GM21529 (cell line): ENCODE measurements at regions not wholly inside any gene's neighbourhood (a gene's known extent, or its start where the extent isn't known, plus 50 kb on each side); places are given as distances from the start of the nearest gene placed in this dataset.
"Not testable (repeated sequence)": the region's sequence is repeated elsewhere in the genome, so short reads cannot be mapped to it uniquely, and the experiment has no call there.

Experiments used
- ATAC-seq: cut with Tn5 transposase; IDR thresholded peaks from one replicate; pipeline ENCODE4 v1.9.1; 2021; ENCODE audit not compliant: unreplicated experiment

- no peak for ATAC-seq
Measured at GRCh38 chr7:149606826-149607225, 109.2 kb upstream of the ZNF746 start.

- no peak for ATAC-seq
Measured at GRCh38 chr7:149605696-149606095, 108.1 kb upstream of the ZNF746 start.

- ATAC-seq, result no peak
Measured at GRCh38 chr7:149604521-149604920, 106.9 kb upstream of the ZNF746 start.

- peak; percentile 95 for ATAC-seq
Measured at GRCh38 chr7:149600669-149601330, 103.2 kb upstream of the ZNF746 start.

GRCh38 chr7:149599636-149600206 is 102.1 kb upstream of the ZNF746 start:
- peak; percentile 39 for ATAC-seq

- peak; percentile 28 for ATAC-seq
Measured at GRCh38 chr7:149598721-149599308, 101.2 kb upstream of the ZNF746 start.

GRCh38 chr7:149597789-149598188 is 100.2 kb upstream of the ZNF746 start:
- not testable (repeated sequence) for ATAC-seq

GRCh38 chr7:149595541-149595940 is 97.9 kb upstream of the ZNF746 start:
- no peak for ATAC-seq

- no peak for ATAC-seq
Measured at GRCh38 chr7:149595078-149595477, 97.5 kb upstream of the ZNF746 start.

- no peak for ATAC-seq
Measured at GRCh38 chr7:149588930-149589329, 91.3 kb upstream of the ZNF746 start.

- ATAC-seq, result no peak
Measured at GRCh38 chr7:149586646-149587645, 89.3 kb upstream of the ZNF746 start.

- no peak for ATAC-seq
Measured at GRCh38 chr7:149584530-149584929, 86.9 kb upstream of the ZNF746 start.

GRCh38 chr7:149584009-149584408 is 86.4 kb upstream of the ZNF746 start:
- ATAC-seq, result no peak

- no peak for ATAC-seq
Measured at GRCh38 chr7:149580328-149580727, 82.7 kb upstream of the ZNF746 start.

- not testable (repeated sequence) for ATAC-seq
Measured at GRCh38 chr7:149579365-149579764, 81.8 kb upstream of the ZNF746 start.

- not testable (repeated sequence) for ATAC-seq
Measured at GRCh38 chr7:149574428-149574827, 76.8 kb upstream of the ZNF746 start.

GRCh38 chr7:149573519-149573918 is 75.9 kb upstream of the ZNF746 start:
- ATAC-seq, result no peak

GRCh38 chr7:149572920-149573319 is 75.3 kb upstream of the ZNF746 start:
- not testable (repeated sequence) for ATAC-seq

GRCh38 chr7:149570784-149571183 is 73.2 kb upstream of the ZNF746 start:
- ATAC-seq, result no peak

- ATAC-seq, result no peak
Measured at GRCh38 chr7:149569726-149570422, 72.3 kb upstream of the ZNF746 start.
